ENCODE measurements at regions not wholly inside any gene's neighbourhood (a gene's known extent, or its start where the extent isn't known, plus 50 kb on each side); places are given as distances from the start of the nearest gene placed in this dataset.

DNA sequence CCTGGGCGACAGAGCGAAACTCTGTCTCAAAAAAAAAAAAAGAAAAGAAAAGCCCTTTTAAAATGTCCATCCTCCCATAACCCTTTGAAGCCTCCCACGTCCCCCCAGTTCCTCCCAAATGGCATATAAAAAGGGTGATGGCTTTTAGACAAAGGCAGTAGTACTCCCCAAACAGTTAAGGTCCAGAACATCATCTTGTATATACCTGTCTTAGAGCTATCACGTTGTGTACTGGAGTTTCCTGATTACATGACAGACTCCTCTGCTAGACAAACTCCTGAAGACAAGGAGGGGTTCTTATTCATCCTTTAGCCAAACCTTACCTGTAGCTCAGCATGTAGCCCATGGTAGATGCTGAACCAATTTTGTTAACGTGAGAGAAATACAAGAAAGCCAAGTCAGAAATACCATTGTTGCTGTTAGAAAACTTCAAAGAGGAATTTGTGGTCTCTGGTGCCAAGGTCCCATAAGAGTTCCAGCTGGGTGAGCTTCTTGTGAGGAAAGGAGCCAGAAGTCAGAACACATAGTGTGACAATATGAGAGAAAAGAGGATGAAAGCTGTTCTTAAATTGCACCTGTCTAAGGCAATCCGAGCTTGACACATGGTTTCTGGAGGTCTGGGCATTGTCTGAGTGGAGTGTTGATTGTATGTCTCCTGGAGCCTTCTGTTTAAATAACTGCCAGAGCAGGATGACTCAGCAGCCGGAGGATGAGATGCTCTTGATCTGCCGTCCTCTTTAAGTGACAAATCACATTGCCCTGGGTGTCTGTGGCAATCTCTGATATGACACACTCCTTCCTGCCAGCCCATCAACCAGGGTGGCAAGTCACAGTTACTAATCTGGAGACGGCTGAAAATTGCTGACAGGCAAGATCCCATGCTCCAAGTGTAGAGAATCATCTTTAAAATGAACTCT, 69.1 kb downstream of the ARRDC3 start:
- TF ChIP-seq SP1 (IDR thresholded peaks at IDR 0.05; ENCODE audit: low read depth, low read length): no peak
- no peak for TF ChIP-seq CEBPB (IDR thresholded peaks at IDR 0.05; ENCODE audit: low read depth, low read length)
- no peak for TF ChIP-seq EZH2 (IDR thresholded peaks at IDR 0.05; ENCODE audit: low read depth, low read length, severe bottlenecking)
- no peak for TF ChIP-seq CTCF (IDR thresholded peaks at IDR 0.05; ENCODE audit: control extremely low read depth in 1 of 3, insufficient read depth in 1 of 3, low read depth in 1 of 3, low read length in 3 of 3)
- TF ChIP-seq SP4 (IDR thresholded peaks at IDR 0.05; ENCODE audit: low read length): no peak
- no peak for TF ChIP-seq HDAC2 (IDR thresholded peaks at IDR 0.05; ENCODE audit: borderline replicate concordance in 1 of 2, low read depth in 2 of 2, low read length in 2 of 2)
- TF ChIP-seq POLR2A (IDR thresholded peaks at IDR 0.05; ENCODE audit: control extremely low read depth in 1 of 2, low read depth in 2 of 2, low read length in 2 of 2): no peak
- TF ChIP-seq TBP (IDR thresholded peaks at IDR 0.05; ENCODE audit: low read depth, low read length): no peak
- no peak for TF ChIP-seq SIN3A (conservative IDR thresholded peaks at IDR 0.05 in 1 of 2, IDR thresholded peaks at IDR 0.05 in 1 of 2; ENCODE audit: low read depth in 1 of 2, low read length in 2 of 2)
- no peak for TF ChIP-seq ATF2 (IDR thresholded peaks at IDR 0.05; ENCODE audit: low read length)
- TF ChIP-seq EP300 (IDR thresholded peaks at IDR 0.05; ENCODE audit: borderline replicate concordance in 1 of 2, low read depth in 2 of 2, low read length in 2 of 2): no peak
- no peak for TF ChIP-seq TAF1 (IDR thresholded peaks at IDR 0.05; ENCODE audit: low read depth, low read length)

All from H1 (cell line).